Frontal cortex (tissue), 3 donors: ENCODE measurements at regions not wholly inside any gene's neighbourhood (a gene's known extent, or its start where the extent isn't known, plus 50 kb on each side); places are given as distances from the start of the nearest gene placed in this dataset.

Source experiments
- DNase-seq, 2 donors: peaks; one replicate each; pipeline ENCODE4 v3.0.0; 2012; ENCODE audit warnings: low spot score in 2 of 2
- FAIRE-seq: peaks from 2 replicates; lab custom pipeline; 2012; peaks lifted over from hg19 to GRCh38; lab: Jason Lieb, UNC
- donor health status: control.
- donor health status: control.
- donor health status: control.

GRCh38 chr3:177601152-177601551 lies 403.9 kb upstream of the TBL1XR1 start:
- no peak for FAIRE-seq
- no peak for DNase-seq

- no peak for DNase-seq
- no peak for FAIRE-seq
Measured at GRCh38 chr3:177602601-177603147, 405.4 kb upstream of the TBL1XR1 start.

GRCh38 chr3:177603148-177603603 lies 405.9 kb upstream of the TBL1XR1 start:
- no peak for FAIRE-seq
- DNase-seq = no peak

- FAIRE-seq = no peak
- no peak for DNase-seq
Measured at GRCh38 chr3:177604181-177604580, 406.9 kb upstream of the TBL1XR1 start.

GRCh38 chr3:177606891-177607290 lies 409.6 kb upstream of the TBL1XR1 start:
- DNase-seq (no peak), FAIRE-seq (no peak)

- no peak for FAIRE-seq
- DNase-seq = no peak
Measured at GRCh38 chr3:177607589-177607988, 410.3 kb upstream of the TBL1XR1 start.

GRCh38 chr3:177608443-177608842 lies 411.2 kb upstream of the TBL1XR1 start:
- no peak for DNase-seq
- FAIRE-seq = no peak

- no peak for FAIRE-seq
- no peak for DNase-seq
Measured at GRCh38 chr3:177609613-177610012, 412.3 kb upstream of the TBL1XR1 start.

- FAIRE-seq (no peak), DNase-seq (no peak)
Measured at GRCh38 chr3:177610262-177610661, 413.0 kb upstream of the TBL1XR1 start.

- DNase-seq (no peak), FAIRE-seq (no peak)
Measured at GRCh38 chr3:177610686-177611633, 413.7 kb upstream of the TBL1XR1 start.

GRCh38 chr3:177611752-177612334 lies 414.6 kb upstream of the TBL1XR1 start:
- DNase-seq = no peak
- FAIRE-seq = no peak

- DNase-seq (no peak), FAIRE-seq (no peak)
Measured at GRCh38 chr3:177613901-177614300, 416.6 kb upstream of the TBL1XR1 start.

GRCh38 chr3:177615015-177615414 lies 417.7 kb upstream of the TBL1XR1 start:
- DNase-seq = no peak
- FAIRE-seq = no peak

GRCh38 chr3:177618873-177619733 lies 421.8 kb upstream of the TBL1XR1 start:
- no peak for DNase-seq
- peak; percentile 85 for FAIRE-seq

GRCh38 chr3:177620073-177620472 lies 422.8 kb upstream of the TBL1XR1 start:
- DNase-seq (no peak), FAIRE-seq (no peak)

GRCh38 chr3:177622520-177622919 lies 425.2 kb upstream of the TBL1XR1 start:
- DNase-seq (no peak), FAIRE-seq (no peak)

GRCh38 chr3:177622982-177623617 lies 425.8 kb upstream of the TBL1XR1 start:
- DNase-seq = no peak
- no peak for FAIRE-seq

- DNase-seq (no peak), FAIRE-seq (no peak)
Measured at GRCh38 chr3:177624528-177625495, 427.5 kb upstream of the TBL1XR1 start.
